Adrenal gland (tissue), 9 donors: ENCODE measurements at regions not wholly inside any gene's neighbourhood (a gene's known extent, or its start where the extent isn't known, plus 50 kb on each side); places are given as distances from the start of the nearest gene placed in this dataset.

ENCODE experiments used
- DNase-seq, 7 donors: peaks; one replicate each; pipeline ENCODE4 v3.0.0-alpha.2; 2019 to 2020
- H3K27ac ChIP-seq, 5 donors: fragments of 200-600 bp; sonication (generic) in 4 of 5; 1 replicate in 3 of 5; 2 replicates in 2 of 5; pipeline versions ENCODE4 v1.5.1 to v1.8.0; 2016 to 2020; ENCODE audit warnings: mild to moderate bottlenecking in 1 of 5
- H3K27me3 ChIP-seq: fragments of 200-600 bp; 2 replicates; pipeline ENCODE4 v1.8.0; 2021
- H3K36me3 ChIP-seq, 2 donors: fragments of 200-600 bp; replicated peaks in 1 of 2; 1 replicate in 1 of 2; 2 replicates in 1 of 2; pipeline versions ENCODE4 v1.5.1 to v1.8.0; 2018 to 2022
- H3K4me1 ChIP-seq, 2 donors: fragments of 200-600 bp; replicated peaks in 1 of 2; 1 replicate in 1 of 2; 2 replicates in 1 of 2; pipeline versions ENCODE4 v1.5.1 to v1.8.0; 2018 to 2021
- H3K4me3 ChIP-seq, 4 donors: fragments of 200-600 bp; sonication (generic) in 3 of 4; one replicate each; pipeline ENCODE4 v1.5.1; 2016 to 2018
- H3K9me3 ChIP-seq, 3 donors: fragments of 200-600 bp; sonication (generic) in 1 of 3; replicated peaks in 1 of 3; 1 replicate in 2 of 3; 2 replicates in 1 of 3; pipeline versions ENCODE4 v1.5.1 to v1.8.0; 2016 to 2021
- CTCF ChIP-seq, 6 experiments: fragments of 450-650 bp in 4 of 6; fragments of 200-600 bp in 2 of 6; sonication (generic) in 1 of 6; IDR thresholded peaks; 1 replicate in 5 of 6; 2 replicates in 1 of 6; pipeline versions ENCODE4 v1.5.1 to v1.8.0; 2016 to 2021; ENCODE audit warnings: antibody characterized with exemption in 6 of 6, mild to moderate bottlenecking in 2 of 6, moderate library complexity in 1 of 6
- POLR2A ChIP-seq, 2 donors: fragments of 450-650 bp; IDR thresholded peaks; one replicate each; pipeline ENCODE4 v1.6.1; 2017; ENCODE audit warnings: antibody characterized with exemption in 2 of 2, mild to moderate bottlenecking in 2 of 2, moderate library complexity in 1 of 2
- WGBS, 4 donors: extraction: QIAGEN DNeasy Blood & Tissue Kit in 2 of 4; methylation state at CpG; one replicate each; pipeline versions ENCODE4 v1.1.5 to v1.1.7; 2013 to 2017; 5-methylcytosine and 5-hydroxymethylcytosine counted together
- intact Hi-C, 2 donors: fragments of 100-400 bp; cut with DNase I; formaldehyde crosslinking; loops; one replicate each; pipeline versions ENCODE4 v1.14.1 to v1.15.0; 2022 to 2023
- donor health status: healthy with polysubstance abuse.
- donor health status: Bipolar disorder and iron deficiency.
- donor health status: DM: yes; HTN: yes; CAD: no.
- donor health status: DM: no; HTN: no; CAD: no.
- donor health status: DM: no; HTN: no; CAD: no.

- intact Hi-C loops = no loop called here
- no peaks in the 10 kb centered on the region for H3K9me3 ChIP-seq
- no peaks in the 10 kb centered on the region for H3K4me1 ChIP-seq
- WGBS, 4 donors = 54 to 74% (median 63%) methylated on average over 2 of the region's 2 CpGs
- no peak for TF ChIP-seq CTCF (IDR thresholded peaks at IDR 0.05)
- no peak for TF ChIP-seq POLR2A (IDR thresholded peaks at IDR 0.05)
- no peaks in the 10 kb centered on the region for H3K36me3 ChIP-seq
- H3K27me3 ChIP-seq = no peaks in the 10 kb centered on the region
- no peak overlapping the region for H3K27ac ChIP-seq
- H3K4me3 ChIP-seq = no peak overlapping the region
- DNase-seq = no peak
Measured at GRCh38 chr2:66109419-66109818, 325.5 kb upstream of the MEIS1 start.

- intact Hi-C loops = no loop called here
- TF ChIP-seq CTCF (IDR thresholded peaks at IDR 0.05) (no peak), POLR2A (IDR thresholded peaks at IDR 0.05) (no peak)
- DNase-seq = no peak
- Histone ChIP-seq H3K4me3 (no peak overlapping the region), H3K36me3 (no peaks in the 10 kb centered on the region), H3K27ac (no peak overlapping the region), H3K4me1 (no peaks in the 10 kb centered on the region), H3K27me3 (no peaks in the 10 kb centered on the region), H3K9me3 (no peaks in the 10 kb centered on the region)
- WGBS, 4 donors = 65 to 75% (median 74%) methylated on average over 5 of the region's 5 CpGs
Measured at GRCh38 chr2:66105066-66105753, 329.7 kb upstream of the MEIS1 start.

GRCh38 chr2:66103581-66103980 lies 331.3 kb upstream of the MEIS1 start:
- 66 to 76% (median 71%) methylated on average over 3 of the region's 3 CpGs for whole genome bisulfite sequencing, 4 donors

GRCh38 chr2:66101206-66101605 lies 333.7 kb upstream of the MEIS1 start:
- no peaks in the 10 kb centered on the region for H3K27me3 ChIP-seq
- intact Hi-C loops = no loop called here
- no peak for DNase-seq
- no peak overlapping the region for H3K4me3 ChIP-seq
- H3K27ac ChIP-seq = no peak overlapping the region
- H3K4me1 ChIP-seq = no peaks in the 10 kb centered on the region
- H3K36me3 ChIP-seq = no peaks in the 10 kb centered on the region
- TF ChIP-seq CTCF (IDR thresholded peaks at IDR 0.05) = no peak
- TF ChIP-seq POLR2A (IDR thresholded peaks at IDR 0.05) = no peak
- WGBS, 4 donors = 63 to 78% (median 72%) methylated on average over 1 of the region's 1 CpG
- no peaks in the 10 kb centered on the region for H3K9me3 ChIP-seq

More at GRCh38 chr2:66103581-66103980, 331.3 kb upstream of the MEIS1 start:
- Histone ChIP-seq H3K36me3 (no peaks in the 10 kb centered on the region), H3K4me3 (no peak overlapping the region), H3K27me3 (no peaks in the 10 kb centered on the region), H3K4me1 (no peaks in the 10 kb centered on the region), H3K27ac (no peak overlapping the region), H3K9me3 (no peaks in the 10 kb centered on the region)
- TF ChIP-seq POLR2A (IDR thresholded peaks at IDR 0.05) = no peak
- TF ChIP-seq CTCF (IDR thresholded peaks at IDR 0.05) = no peak
- intact Hi-C loops = no loop called here
- no peak for DNase-seq
